WTC11 (cell line): ENCODE measurements at regions not wholly inside any gene's neighbourhood (a gene's known extent, or its start where the extent isn't known, plus 50 kb on each side); places are given as distances from the start of the nearest gene placed in this dataset.
A peak's percentile ranks its signal among the peaks of the same experiment; 100 is the strongest.

Experiments used
- ATAC-seq: fragments of 200-7000 bp; cut with Tn5 transposase; 2 replicates; pipeline ENCODE4 v1.10.0; 2021; ENCODE audit warnings: mild to moderate bottlenecking, moderate library complexity
- CTCF ChIA-PET: fragments of 300-600 bp; sonication (Branson Sonifier 250); formaldehyde crosslinking; loops from one replicate; lab custom pipeline; 2021; ENCODE audit warnings: antibody characterized with exemption; lab: Charles Lee
- POLR2A ChIA-PET: fragments of 350-600 bp; sonication (Branson Sonifier 250); formaldehyde crosslinking; loops from one replicate; lab custom pipeline; 2021; ENCODE audit warnings: antibody characterized with exemption; lab: Charles Lee
- DNase-seq: peaks from one replicate; pipeline ENCODE4 v3.0.0; 2021; ENCODE audit warnings: low spot score
- H3K27ac Mint-ChIP-seq: 2 replicates; pipeline ENCODE4 v1.8.0; 2021; ENCODE audit warnings: mixed read lengths
- H3K27me3 Mint-ChIP-seq: 2 replicates; pipeline ENCODE4 v1.8.0; 2021; ENCODE audit warnings: low read depth, mild to moderate bottlenecking, moderate library complexity, mixed read lengths
- H3K36me3 Mint-ChIP-seq: 2 replicates; pipeline ENCODE4 v1.8.0; 2021; ENCODE audit warnings: mixed read lengths
- H3K4me1 Mint-ChIP-seq: 2 replicates; pipeline ENCODE4 v1.8.0; 2022; ENCODE audit warnings: mixed read lengths
- H3K4me3 Mint-ChIP-seq: 2 replicates; pipeline ENCODE4 v1.8.0; 2021; ENCODE audit warnings: mild to moderate bottlenecking, moderate library complexity, mixed read lengths
- H3K9me3 Mint-ChIP-seq: 2 replicates; pipeline ENCODE4 v1.8.0; 2021; ENCODE audit warnings: mixed read lengths
- E2F4 ChIP-seq: sonication (generic); formaldehyde crosslinking; IDR thresholded peaks from 2 replicates; pipeline ENCODE4 v1.8.1; 2022; ENCODE audit warnings: low read depth, mild to moderate bottlenecking, moderate library complexity, missing genetic modification reagents, borderline replicate concordance
- ELF4 ChIP-seq: sonication (generic); formaldehyde crosslinking; IDR thresholded peaks from 2 replicates; pipeline ENCODE4 v1.8.1; 2022; ENCODE audit warnings: low read depth, mild to moderate bottlenecking, moderate library complexity, missing genetic modification reagents
- HMGA2 ChIP-seq: fragments of 250-450 bp; sonication (Bioruptor Pico); IDR thresholded peaks from 2 replicates; pipeline ENCODE4 v1.4.0; 2021; ENCODE audit warnings: mild to moderate bottlenecking, moderate library complexity
- MYBL2 ChIP-seq: sonication (generic); formaldehyde crosslinking; IDR thresholded peaks from 2 replicates; pipeline ENCODE4 v1.8.1; 2023; ENCODE audit warnings: mild to moderate bottlenecking, moderate library complexity, missing genetic modification reagents
- RORB ChIP-seq: fragments of 250-450 bp; sonication (Bioruptor Pico); IDR thresholded peaks from 2 replicates; pipeline ENCODE4 v1.9.0; 2021; ENCODE audit warnings: mild to moderate bottlenecking
- SP1 ChIP-seq: sonication (generic); formaldehyde crosslinking; conservative IDR thresholded peaks from 2 replicates; pipeline ENCODE4 v1.8.1; 2022; ENCODE audit warnings: missing genetic modification reagents
- TCF7 ChIP-seq: sonication (generic); formaldehyde crosslinking; IDR thresholded peaks from 2 replicates; pipeline ENCODE4 v1.8.0; 2022; ENCODE audit warnings: mild to moderate bottlenecking, low read depth, missing genetic modification reagents, moderate library complexity
- ZBTB21 ChIP-seq: sonication (generic); formaldehyde crosslinking; IDR thresholded peaks from 2 replicates; pipeline ENCODE4 v1.8.1; 2023; ENCODE audit warnings: mild to moderate bottlenecking, missing genetic modification reagents, borderline replicate concordance
- ZMAT4 ChIP-seq: fragments of 250-450 bp; sonication (Bioruptor Pico); IDR thresholded peaks from 2 replicates; pipeline ENCODE4 v1.9.0; 2021; ENCODE audit warnings: mild to moderate bottlenecking
- ZNF232 ChIP-seq: sonication (generic); formaldehyde crosslinking; IDR thresholded peaks from 2 replicates; pipeline ENCODE4 v1.8.0; 2022; ENCODE audit warnings: mild to moderate bottlenecking, missing genetic modification reagents
- TF ChIP-seq, protein P1 (sequence below): sonication (generic); formaldehyde crosslinking; IDR thresholded peaks from 2 replicates; pipeline ENCODE4 v1.8.1; 2023; ENCODE audit warnings: mild to moderate bottlenecking, missing genetic modification reagents

- ATAC-seq (no peak), DNase-seq (no peak)
- ChIA-PET CTCF (interaction anchor here (0.7 to 1.2 kb wide), 3 partner anchors 10 to 44 kb away, joined by 3 to 4 read pairs (median 3); no protein-coding TSS in a partner anchor), POLR2A (no interaction called here)
- Mint-ChIP-seq H3K4me3 (no peak overlapping the region), H3K36me3 (no peaks in the 10 kb centered on the region), H3K4me1 (peaks cover 7% of the 10 kb centered on the region), H3K9me3 (no peaks in the 10 kb centered on the region), H3K27me3 (no peaks in the 10 kb centered on the region), H3K27ac (peak overlapping the region; percentile 66)
- TF ChIP-seq ZNF232, result no peak
- TF ChIP-seq, protein P1, sequence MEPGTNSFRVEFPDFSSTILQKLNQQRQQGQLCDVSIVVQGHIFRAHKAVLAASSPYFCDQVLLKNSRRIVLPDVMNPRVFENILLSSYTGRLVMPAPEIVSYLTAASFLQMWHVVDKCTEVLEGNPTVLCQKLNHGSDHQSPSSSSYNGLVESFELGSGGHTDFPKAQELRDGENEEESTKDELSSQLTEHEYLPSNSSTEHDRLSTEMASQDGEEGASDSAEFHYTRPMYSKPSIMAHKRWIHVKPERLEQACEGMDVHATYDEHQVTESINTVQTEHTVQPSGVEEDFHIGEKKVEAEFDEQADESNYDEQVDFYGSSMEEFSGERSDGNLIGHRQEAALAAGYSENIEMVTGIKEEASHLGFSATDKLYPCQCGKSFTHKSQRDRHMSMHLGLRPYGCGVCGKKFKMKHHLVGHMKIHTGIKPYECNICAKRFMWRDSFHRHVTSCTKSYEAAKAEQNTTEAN (CRISPR knock-in tag), result peak; percentile 98
Measured at GRCh38 chr4:3362431-3363287, 69.8 kb downstream of the RGS12 start.

DNA sequence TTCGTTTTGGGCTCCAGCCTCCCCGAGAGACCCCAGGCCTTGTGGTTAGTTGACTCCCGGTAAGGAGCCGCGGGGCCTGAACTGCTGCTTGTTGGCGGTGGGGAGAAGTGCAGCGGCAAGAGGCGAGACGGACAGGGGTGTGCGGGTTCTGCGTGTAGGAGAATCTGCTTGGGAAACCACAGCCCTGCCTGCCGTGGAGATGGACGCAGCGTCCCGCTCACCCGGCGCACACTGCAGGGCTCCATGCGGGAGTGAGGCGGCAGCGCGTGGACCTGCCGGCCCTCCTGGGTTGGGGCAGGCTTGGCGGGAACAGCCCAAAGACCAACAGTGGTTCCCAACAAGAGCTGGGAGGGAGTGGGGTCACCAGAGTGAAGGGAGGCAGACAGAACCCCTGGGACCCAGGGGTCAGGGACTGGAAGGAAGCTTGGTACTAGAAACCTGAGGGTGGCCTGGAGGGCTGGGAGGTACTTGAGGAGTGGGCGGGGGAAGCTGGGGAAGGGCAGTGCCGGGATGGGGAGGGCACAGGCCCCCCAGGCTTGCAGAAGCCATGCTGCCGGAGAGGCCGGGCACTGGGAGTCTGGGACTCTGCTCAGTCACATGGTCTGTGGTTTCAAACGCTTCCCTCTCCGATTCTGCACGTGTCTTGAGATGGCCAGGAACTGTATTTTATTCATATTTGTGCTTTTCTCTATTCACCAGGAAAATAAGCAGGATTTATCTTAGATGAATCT, 70.8 kb downstream of the RGS12 start:
- DNase-seq (no peak), ATAC-seq (no peak; the same call in 1 of the 2 replicates)
- Mint-ChIP-seq H3K9me3 (no peaks in the 10 kb centered on the region), H3K27me3 (no peaks in the 10 kb centered on the region), H3K4me3 (no peak overlapping the region), H3K27ac (peak overlapping the region; percentile 48), H3K4me1 (peaks cover 7% of the 10 kb centered on the region), H3K36me3 (no peaks in the 10 kb centered on the region)
- ChIA-PET CTCF (interaction anchor here (0.7 kb wide), 1 partner anchor 9 kb away, joined by 3 read pairs; no protein-coding TSS in a partner anchor), POLR2A (no interaction called here)
- TF ChIP-seq ZBTB21 (CRISPR knock-in tag), result no peak
- no peak for TF ChIP-seq TCF7
- TF ChIP-seq, protein P1 (CRISPR knock-in tag), result no peak
- TF ChIP-seq ELF4 (CRISPR knock-in tag), result no peak

DNA sequence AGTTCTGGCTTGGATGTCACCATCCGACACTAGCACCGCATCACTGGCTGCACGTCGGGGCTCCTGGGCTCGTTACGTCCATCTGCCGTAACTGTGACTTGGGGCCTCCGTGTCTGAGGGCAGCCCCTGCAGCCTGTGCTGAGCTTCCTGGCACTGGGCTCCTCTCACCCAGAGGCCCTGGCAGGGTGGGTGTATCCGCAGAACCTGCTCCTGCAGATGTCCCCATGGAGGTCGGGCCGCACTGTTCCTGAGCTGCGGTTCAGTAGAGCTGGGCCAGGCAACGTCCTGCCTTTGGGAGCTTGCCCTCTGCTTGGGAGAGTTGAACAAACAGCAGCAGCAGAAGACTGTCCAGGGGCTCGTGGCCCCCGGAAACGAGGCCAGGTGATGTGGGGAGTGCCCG, 71.4 kb downstream of the RGS12 start:
- Mint-ChIP-seq H3K4me1 (peaks cover 9% of the 10 kb centered on the region), H3K27me3 (no peaks in the 10 kb centered on the region)
- POLR2A ChIA-PET, result no interaction called here

More for the DNA sequence above, 71.4 kb downstream of the RGS12 start:
- DNase-seq (no peak), ATAC-seq (no peak)
- Mint-ChIP-seq H3K9me3 (no peaks in the 10 kb centered on the region), H3K4me3 (no peak overlapping the region), H3K27ac (no peak overlapping the region), H3K36me3 (no peaks in the 10 kb centered on the region)
- CTCF ChIA-PET, result interaction anchor here (0.6 to 1.0 kb wide), 2 partner anchors 71 to 117 kb away, joined by 3 to 4 read pairs; no protein-coding TSS in a partner anchor
- TF ChIP-seq HMGA2 (CRISPR knock-in tag), result no peak
- TF ChIP-seq E2F4 (CRISPR knock-in tag), result no peak
- TF ChIP-seq RORB, result no peak
- TF ChIP-seq ZMAT4 (CRISPR knock-in tag), result no peak
- no peak for TF ChIP-seq SP1
- no peak for TF ChIP-seq ELF4 (CRISPR knock-in tag)
- no peak for TF ChIP-seq TCF7
- no peak for TF ChIP-seq MYBL2 (CRISPR knock-in tag)
